HG03378 (cell line): ENCODE measurements at regions not wholly inside any gene's neighbourhood (a gene's known extent, or its start where the extent isn't known, plus 50 kb on each side); places are given as distances from the start of the nearest gene placed in this dataset.
"Not testable (repeated sequence)": the region's sequence is repeated elsewhere in the genome, so short reads cannot be mapped to it uniquely, and the experiment has no call there.

Experiments
- ATAC-seq: cut with Tn5 transposase; IDR thresholded peaks from one replicate; pipeline ENCODE4 v1.9.1; 2021; ENCODE audit warnings: mild to moderate bottlenecking, moderate library complexity; ENCODE audit not compliant: unreplicated experiment

DNA sequence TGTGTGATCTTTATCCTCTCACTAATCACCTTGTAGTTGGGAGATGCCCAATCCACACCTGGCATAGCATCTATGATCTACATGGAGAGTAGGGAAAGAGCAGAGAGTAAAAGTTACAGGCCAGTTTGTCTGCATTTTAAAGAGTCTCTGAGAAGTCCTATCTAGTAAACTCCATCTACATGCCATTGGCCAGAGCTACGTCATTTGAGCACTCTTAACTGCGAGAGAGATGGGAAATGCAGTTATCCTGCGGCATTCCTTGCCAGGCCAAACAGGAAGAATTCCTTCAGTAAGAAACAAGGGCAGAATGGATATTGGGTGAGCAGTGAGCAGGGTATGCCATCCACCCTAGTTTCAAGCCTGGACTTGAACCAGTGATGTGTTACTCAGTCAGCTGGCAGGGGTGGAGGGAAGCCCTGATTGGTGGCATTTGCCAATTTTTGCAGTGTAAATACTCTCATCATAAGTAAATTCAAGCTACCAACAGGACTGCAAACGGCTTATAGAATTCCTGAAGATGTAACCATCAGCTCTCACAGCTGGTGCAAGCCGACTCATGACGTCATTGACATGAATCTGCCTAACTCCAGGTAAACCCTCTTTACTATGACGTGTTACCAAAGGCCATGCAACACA is 156.8 kb upstream of the MSX2 start:
- ATAC-seq: no peak

DNA sequence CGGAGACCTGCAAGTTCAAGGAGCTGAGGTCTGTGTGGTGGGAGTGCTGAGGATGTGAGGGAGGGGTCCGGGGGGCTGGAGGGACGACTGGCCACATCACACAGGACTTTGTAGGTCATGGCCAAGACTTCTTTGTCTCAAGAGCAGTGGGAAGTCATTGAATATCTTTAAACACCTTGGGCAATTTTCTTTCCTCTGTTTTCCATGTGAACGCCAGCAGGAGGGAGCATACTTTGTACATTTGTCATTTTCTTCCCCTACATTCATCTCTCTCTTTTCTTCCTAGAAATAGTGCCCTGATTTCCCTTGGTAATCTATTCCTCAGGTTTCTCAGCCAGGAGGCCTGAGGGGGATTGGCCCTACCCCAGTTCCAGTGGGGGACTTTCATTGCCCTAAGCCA is 153.7 kb upstream of the MSX2 start:
- ATAC-seq: no peak

DNA sequence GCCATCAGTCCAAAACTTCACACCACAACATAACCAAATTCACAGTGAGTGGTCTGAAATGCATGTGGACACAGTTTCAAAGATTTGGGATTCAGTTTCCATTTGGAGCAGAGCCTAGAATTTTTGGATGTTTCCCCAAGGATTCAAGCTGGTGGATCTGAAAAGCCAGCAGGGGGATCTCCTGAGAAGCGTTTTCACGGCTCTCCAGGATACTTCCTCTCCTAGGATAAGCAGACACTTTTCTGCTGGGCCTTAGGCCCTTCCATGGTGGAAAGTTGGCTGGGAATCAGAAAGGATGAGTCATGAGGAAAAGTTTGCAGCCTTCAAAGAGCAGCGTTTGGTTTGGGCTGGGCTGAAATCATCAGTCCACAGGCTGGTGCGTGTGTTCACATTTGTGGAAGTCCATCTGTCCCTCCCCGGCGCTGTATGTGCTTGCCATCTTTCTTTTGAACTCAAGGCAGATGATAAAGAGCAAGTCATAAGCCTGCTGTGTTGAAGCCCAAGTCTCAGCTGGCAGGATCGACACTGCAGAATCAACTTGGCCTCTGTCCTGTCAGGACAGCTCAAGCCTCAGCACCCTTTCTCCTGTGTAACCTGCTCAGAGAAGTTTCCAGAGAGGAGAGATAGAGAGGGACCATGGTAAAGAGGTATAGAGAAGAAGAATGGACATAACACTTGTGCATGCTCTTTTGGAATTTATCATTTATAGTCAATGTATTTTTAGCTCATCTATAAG is 152.6 kb upstream of the MSX2 start:
- ATAC-seq: no peak

DNA sequence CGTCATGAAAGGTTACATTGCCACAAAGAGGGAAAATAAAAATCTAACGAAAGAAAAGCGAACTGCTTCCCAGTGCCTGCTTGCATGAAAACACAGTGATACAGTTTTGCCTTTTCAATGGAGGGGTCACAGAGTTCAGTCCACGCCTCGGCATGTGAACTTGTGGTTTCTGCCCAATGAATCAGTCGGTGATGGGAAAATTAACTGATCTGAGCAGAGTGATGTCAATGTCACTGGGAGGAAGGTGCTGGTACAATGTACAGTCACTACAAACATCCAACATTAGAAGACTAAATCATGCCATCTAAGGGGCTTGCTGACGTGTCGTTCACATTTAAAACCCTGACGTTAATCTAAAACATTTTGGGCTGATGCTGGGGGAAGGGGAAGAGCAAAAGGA is 151.8 kb upstream of the MSX2 start:
- ATAC-seq: no peak

DNA sequence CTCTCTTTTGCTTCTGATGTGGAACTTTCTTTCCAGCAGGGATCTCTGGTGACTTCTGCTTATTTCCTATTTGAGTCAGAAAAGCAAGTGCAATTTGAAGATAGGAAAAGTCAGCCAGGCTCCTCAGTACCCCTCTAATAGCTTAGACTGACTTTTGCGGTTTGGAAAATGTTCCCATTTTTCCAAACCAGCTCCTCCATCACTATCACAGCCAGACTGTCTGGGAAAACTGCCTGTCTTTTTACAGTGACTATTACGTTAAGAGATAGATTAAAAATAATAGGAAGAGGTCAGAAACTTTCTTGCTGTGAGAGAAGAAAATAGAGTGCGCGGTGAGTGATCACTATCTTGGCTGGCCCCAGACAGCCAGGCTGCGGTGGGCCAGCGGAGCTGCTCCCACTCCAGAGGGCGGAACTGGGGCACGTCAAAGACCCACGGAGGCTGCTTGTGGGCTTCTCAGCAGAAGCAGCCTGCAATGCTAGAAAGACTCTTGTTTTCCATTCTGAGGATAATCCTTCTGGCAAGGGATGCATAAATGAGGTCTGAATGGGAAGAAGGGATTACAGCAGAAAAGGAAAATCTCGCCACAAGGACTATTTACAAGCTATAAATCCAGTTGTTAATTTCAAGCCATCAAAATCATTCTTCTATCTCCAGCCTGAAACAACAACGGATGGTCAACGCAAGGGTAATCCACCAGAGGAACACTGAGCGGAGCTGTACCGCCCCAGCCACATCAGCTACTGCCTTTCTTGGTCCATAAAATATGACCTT is 151.0 kb upstream of the MSX2 start:
- ATAC-seq: no peak

DNA sequence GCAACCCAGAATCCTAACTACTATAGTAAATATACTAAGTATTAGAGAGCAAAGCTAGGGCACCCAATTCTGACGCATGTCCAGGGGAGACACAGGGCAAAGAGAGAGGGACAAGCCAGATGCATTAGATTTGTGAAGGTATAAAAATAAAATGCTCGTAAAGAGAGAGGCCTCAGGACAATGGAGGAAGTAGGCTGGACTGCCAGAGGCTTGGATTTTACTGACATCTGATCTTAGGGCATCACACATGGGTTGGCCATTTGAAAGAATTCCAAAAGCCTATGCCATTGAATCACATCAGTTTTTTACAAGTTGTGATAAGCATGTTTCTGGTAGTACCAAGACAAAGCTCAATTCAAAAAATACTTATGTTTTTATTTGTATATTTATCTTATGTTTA is 149.3 kb upstream of the MSX2 start:
- no peak for ATAC-seq

DNA sequence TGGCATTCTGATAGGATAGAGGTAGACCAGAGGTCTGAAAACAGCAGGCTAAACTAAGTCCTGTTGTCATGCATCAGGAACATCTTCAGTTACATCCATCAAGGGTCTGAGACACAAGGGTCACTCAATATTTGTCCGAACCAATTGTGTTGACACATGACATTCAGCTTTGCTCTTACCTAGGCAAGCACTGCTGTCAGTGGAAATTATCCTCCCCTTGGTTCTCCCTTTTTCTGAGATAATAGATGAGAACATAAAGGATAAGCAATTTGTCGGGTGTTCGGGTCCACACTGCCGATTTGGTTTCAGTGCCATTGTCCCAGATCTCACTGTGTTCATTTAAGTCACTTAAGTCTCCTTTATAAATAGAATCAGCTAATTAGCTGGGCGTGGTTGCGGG is 148.3 kb upstream of the MSX2 start:
- ATAC-seq: no peak

DNA sequence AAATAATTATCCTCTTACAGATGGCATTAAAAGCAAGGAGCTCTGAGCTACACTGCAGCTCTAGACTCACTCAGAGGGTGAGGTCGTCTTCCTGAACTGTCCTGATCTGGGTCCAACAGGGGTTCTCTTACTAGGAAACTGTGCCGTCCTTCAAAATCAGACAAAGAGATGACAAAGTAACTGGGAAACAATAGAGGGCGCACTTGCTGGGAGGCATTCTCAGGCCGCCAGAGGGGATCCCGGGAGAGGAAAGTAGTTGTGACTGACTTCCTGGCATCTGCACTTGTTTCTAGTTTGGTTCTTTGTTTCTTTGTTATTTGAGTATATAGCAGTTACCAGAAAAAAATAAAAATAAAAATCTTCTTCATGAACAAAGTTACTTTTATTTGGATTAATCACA is 142.9 kb upstream of the MSX2 start:
- ATAC-seq: no peak

DNA sequence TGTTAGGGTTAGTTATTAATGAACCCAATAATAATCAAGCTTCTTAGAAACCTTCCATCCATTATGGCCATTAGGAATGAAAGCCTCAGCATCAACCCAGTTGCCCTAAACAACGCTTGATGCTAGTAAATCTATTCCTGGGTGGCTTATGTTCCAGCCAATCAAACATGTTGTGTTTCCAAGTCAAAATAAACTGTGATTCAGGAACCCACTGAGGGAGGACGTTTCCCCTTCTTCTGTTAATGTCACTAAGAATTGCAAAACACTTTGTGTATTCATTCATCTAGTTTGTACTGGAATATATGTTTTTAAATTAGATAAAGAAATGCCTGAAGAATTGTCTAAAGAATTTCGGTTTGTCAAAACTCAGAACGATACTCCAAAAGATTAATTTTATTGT is 142.5 kb upstream of the MSX2 start:
- ATAC-seq: no peak

DNA sequence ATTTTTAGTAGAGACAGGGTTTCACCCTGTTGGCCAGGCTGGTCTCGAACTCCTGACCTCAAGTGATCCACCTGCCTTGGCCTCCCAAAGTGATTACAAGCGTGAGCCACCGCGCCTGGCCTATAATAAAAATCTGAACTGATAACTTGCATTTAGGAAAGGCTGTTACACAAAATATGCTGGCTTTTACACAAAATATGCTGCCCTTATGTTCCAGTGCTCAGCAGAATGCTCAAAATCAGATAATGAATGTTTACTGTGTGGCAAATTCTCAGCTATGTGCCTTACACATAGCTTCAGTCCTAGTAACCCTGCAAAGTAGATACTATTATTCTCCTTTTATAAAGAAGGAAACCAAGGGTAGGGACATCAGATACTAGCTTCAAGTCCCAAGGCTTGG is 141.3 kb upstream of the MSX2 start:
- ATAC-seq: no peak

DNA sequence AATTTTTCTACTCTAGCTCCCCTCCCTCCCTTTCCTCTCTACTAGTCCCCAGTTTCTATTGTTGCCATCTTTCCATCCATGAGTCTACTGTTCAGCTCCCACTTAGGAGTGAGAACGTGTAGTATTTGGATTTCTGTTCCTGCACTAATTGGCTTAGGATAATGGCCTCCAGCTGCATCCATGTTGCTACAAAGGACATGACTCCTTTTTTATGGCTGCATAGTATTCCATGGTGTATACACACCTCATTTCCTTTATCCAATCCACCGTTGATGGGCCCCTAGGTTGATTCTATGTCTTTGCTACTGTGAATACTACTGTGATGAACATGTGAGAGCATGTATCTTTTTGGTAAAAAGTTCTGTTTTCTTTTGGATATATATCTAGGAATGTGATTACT is 138.9 kb upstream of the MSX2 start:
- ATAC-seq: no peak

DNA sequence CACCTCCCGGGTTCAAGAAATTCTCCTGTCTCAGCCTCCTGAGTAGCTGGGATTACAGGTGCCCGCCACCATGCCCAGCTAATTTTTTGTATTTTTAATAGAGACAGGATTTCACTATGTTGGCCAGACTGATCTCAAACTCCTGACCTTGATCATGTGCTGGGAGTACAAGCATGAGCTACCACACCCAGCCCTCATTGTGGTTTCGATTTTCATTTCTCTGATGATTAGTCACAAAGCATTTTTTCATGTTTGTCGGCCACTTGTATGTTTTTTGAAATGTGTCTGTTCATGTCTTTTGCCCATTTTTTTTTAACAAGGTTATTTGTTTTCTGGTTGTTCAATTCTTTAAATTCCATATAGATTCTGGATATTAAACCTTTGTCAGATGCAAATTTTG is 138.2 kb upstream of the MSX2 start:
- ATAC-seq: not testable (repeated sequence)

DNA sequence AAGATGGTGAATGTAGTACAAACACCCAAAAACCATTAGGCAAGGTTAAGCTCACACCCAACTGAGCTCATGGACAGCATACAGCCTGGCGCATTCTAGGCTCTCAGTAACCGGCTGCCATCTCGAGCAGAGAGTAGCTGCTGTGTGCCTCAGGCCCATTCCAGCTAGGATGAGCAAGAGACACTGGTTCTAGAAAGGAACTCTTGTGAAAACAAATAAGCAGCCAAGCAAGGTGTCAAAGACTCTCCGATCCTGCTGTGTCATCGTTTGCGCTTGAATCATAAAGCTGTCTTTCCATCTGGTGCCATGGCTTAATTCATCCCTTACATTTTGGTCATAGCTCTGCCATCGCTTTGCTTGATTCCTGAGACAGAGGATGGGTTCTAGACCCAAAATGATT is 135.4 kb upstream of the MSX2 start:
- no peak for ATAC-seq

DNA sequence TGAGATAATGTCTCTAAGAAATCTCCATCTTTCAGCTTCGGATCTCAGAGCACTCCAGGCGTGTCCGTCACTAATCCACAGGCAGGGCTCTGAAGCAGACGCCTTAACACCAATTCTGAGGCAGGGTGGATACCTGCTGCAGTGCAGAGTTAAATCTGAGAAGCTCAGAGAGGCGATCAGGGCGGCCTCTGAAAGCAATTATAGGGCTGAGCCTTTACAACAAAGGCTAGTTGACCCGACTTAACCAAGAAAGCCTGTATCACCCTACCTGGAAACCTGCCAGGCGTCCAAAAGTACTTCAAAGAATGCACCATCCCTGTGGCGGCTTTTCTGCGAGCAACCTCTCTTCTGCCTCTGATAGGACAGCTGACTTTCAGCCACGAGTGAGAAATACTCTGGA is 134.8 kb upstream of the MSX2 start:
- ATAC-seq: no peak

DNA sequence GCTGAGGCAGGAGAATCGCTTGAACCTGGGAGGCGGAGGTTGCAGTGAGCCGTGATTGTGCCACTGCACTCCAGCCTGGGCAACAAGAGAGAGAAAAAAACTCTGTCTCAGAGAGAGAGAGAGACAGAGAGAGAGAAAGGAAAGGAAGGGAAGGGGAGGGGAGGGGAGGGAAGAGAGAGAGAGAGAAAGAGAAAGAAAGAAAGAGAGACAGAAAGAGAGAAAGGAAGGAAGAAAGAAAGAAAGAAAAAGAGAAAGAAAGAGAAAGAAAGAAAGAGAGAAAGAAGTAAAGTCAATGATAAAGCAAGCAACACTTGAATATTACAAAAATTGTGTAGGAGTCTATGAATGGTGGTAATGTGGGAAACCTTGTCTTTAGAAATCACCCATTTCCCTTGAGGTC is 133.6 kb upstream of the MSX2 start:
- ATAC-seq: no peak

DNA sequence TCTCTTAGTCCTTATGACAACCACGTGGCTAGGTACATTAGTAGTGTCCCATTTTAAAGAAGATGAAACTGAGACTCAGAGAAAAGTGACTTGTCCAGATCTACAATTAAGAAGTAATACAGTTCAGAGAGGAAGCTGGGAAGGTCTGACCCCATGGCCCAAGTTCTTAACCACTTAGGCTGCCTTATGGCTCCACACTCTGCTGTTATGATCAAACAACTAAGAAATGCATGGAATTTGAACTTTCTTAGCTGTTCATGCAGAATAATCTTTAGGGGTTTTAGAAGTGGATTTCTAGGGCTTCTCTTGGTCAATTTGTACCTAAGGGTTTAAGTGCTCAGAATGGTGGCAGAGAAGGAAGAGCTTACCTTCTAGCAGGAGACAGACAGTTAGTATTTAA is 128.0 kb upstream of the MSX2 start:
- ATAC-seq: no peak

DNA sequence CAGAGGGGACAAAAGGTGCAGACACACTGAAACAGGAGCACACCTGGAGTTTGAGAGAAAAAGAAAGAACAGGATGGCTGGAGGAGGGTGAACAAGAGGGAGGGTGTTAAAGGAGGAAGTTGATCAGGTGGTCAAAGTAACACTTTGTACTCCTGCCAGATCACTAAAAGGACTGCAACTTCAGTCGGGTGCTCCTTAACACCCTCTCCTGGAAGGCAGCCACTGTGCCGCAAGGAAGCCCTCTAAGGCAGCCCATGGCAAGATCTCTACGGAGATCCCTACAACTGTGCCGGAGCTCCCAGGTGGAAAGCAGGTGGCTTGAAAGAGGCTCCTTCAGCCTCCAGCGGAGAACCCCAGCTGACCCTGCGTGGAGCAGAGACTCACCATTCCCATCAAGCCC is 124.4 kb upstream of the MSX2 start:
- no peak for ATAC-seq

DNA sequence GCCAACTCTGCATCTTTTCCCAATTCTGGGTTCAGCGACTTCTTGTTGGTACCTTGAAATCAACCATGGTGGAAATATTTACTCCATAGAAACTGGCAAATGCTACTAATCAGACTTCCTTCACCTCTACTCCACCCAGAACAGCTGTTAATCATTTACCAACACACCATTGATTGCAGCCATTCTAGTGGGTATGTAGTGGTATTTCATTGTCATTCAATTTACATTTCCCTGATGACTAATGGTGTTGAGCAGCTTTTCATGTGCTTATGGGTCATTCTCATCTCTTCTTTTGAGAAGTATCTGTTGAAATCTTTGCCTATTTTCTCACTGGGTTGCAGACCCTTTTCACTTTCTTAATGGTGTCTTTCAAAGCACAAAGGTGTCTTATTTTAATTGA is 122.4 kb upstream of the MSX2 start:
- ATAC-seq: no peak

DNA sequence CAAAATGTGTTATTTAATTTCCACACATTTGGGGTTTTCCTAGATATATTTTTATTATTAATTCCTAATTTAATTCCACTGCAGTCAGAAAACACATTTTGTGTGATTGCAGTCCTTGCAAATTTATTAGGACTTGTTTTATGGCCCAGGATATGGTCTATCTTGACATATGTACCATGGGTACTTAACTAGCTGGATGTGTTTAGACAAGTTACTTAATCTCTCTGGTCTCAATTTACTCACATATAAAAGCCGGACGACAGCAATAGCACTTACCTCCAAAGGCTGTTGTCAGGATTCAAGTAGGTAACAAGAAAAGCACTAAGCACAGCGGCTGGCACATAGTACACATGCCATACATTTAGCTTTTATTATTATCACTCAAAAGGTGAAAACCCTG is 118.2 kb upstream of the MSX2 start:
- no peak for ATAC-seq

DNA sequence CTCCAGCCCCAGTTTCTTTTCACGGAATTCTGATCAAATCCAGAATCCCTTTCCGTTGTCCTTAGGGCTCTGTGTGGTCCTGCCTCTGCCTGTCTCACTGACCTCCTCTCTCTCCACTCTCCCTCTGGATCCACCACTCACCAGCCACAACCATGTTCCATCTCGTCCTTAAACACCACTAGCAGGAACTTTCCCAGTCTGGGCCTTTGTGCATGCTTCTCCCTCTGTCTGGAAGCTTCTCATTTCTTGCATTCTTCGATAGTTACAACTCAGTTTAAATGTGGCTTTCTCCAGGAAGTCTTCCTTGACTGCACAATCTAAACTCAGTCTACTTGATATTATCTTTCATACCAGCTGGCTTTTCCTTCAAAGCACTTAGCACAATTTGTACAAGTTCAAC is 117.7 kb upstream of the MSX2 start:
- ATAC-seq: no peak

DNA sequence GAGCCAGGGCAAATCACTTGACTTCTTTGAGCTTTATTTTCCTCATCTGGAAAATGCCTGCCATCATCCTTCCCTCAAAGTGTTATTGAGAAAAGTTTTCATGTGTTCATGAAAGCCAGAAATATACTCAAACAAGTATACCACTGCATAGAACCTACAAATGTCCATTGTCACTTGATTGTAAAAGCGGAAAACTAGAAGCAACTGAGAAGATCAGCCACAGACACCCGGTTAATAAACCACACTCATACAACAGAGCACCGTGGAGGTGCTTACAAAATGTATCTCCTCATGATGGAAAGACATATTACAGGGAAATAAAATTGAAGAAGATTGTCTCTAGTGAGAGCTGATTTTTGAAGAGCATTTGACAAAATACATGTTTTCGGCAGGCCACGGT is 117.2 kb upstream of the MSX2 start:
- no peak for ATAC-seq

DNA sequence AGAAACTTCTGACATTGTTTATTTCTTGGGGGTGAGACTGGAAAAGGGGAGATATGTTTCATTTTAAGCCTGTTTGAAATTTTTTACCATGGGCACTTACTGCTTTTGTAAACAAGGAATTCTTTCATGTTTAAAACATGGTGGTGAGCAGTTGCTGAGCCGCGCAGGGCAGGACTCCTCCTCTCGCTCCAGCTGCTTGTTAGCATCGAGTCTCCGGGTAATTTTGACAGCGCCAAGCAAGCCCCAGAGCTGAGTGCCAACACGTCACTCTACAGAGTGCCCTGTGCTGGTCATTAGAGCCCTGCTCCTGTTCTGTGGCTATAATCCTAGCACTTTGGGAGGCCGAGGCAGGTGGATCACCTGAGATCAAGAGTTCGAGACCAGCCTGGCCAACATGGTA is 116.5 kb upstream of the MSX2 start:
- ATAC-seq: no peak
